ENCODE measurements at regions not wholly inside any gene's neighbourhood (a gene's known extent, or its start where the extent isn't known, plus 50 kb on each side); places are given as distances from the start of the nearest gene placed in this dataset.

GRCh38 chr11:81819462-81819861 is 914.2 kb downstream of the FAM181B start:
- no peaks in the 10 kb centered on the region for H3K79me2 ChIP-seq (ENCODE audit: insufficient read depth, low read length)
- H3K9ac ChIP-seq (ENCODE audit: insufficient read depth, low read depth, low read length) = no peak overlapping the region
- no peak overlapping the region for H2AFZ ChIP-seq (ENCODE audit: low read length)
- no peaks in the 10 kb centered on the region for H3K36me3 ChIP-seq (replicated peaks in 1 of 2; ENCODE audit: control insufficient read depth in 1 of 2, insufficient read depth in 2 of 2, low read length in 2 of 2)
- no peak overlapping the region for H3K4me3 ChIP-seq (replicated peaks in 1 of 3; ENCODE audit: insufficient read depth in 1 of 3, low read depth in 2 of 3, low read length in 3 of 3)
- BruUV-seq (replicated peaks) = no TSS peak
- intact Hi-C loops (cut with micrococcal nuclease; ENCODE audit: unreplicated experiment) = no loop called here
- ATAC-seq (no peak), FAIRE-seq (no peak), DNase-seq (ENCODE audit: low spot score) (no peak)
- H3K9me3 ChIP-seq (ENCODE audit: low read length) = no peaks in the 10 kb centered on the region
- H3K27ac ChIP-seq (ENCODE audit: extremely low read length, insufficient read depth, low read length) = no peak overlapping the region
- CTCF ChIA-PET (ENCODE audit: low intra/inter-chr PET ratio, low total read pairs) = no interaction called here
- no peak overlapping the region for H3K4me2 ChIP-seq (ENCODE audit: low read depth, low read length)
- no peaks in the 10 kb centered on the region for H3K4me1 ChIP-seq (ENCODE audit: insufficient read depth, low read length)
- POLR2A ChIA-PET = no interaction called here
- in situ Hi-C loops (cut with HindIII; ENCODE audit: extremely low pct_ligation_motif_present, low pct_unique_long_range_greater_than_20kb) = no loop called here
- TF ChIP-seq MAFF (IDR thresholded peaks at IDR 0.05; ENCODE audit: low read depth, low read length) (peak; percentile 85), ZFYVE20 (CRISPR knock-in tag; IDR thresholded peaks at IDR 0.05; ENCODE audit: borderline replicate concordance, low read depth) (no peak), PHF8 (CRISPR knock-in tag; IDR thresholded peaks at IDR 0.05) (no peak), MAFK (conservative IDR thresholded peaks at IDR 0.05 in 1 of 2, IDR thresholded peaks at IDR 0.05 in 1 of 2; ENCODE audit: low read length in 2 of 2) (peak; percentile 79 to 93), ELF3 (CRISPR knock-in tag; IDR thresholded peaks at IDR 0.05) (no peak), ZFP1 (CRISPR knock-in tag; IDR thresholded peaks at IDR 0.05) (no peak)
- H3K27me3 ChIP-seq (ENCODE audit: control insufficient read depth in 1 of 2, insufficient read depth in 2 of 2, low read length in 2 of 2) = no peaks in the 10 kb centered on the region; a peak in 1 of 5 replicates
- no peaks in the 10 kb centered on the region for H4K20me1 ChIP-seq (ENCODE audit: insufficient read depth, low read length)
- 49% methylated on average over 2 of the region's 2 CpGs for WGBS (ENCODE audit: low lambda C conversion rate)

GRCh38 chr11:81804858-81805257 is 928.8 kb downstream of the FAM181B start:
- no peak overlapping the region for H3K4me2 ChIP-seq (ENCODE audit: low read depth, low read length)
- FAIRE-seq = no peak
- H3K36me3 ChIP-seq (replicated peaks in 1 of 2; ENCODE audit: control insufficient read depth in 1 of 2, insufficient read depth in 2 of 2, low read length in 2 of 2) = no peaks in the 10 kb centered on the region
- no peaks in the 10 kb centered on the region for H4K20me1 ChIP-seq (ENCODE audit: insufficient read depth, low read length)
- DNase-seq (ENCODE audit: low spot score) = no peak
- H3K4me3 ChIP-seq (replicated peaks in 1 of 3; ENCODE audit: insufficient read depth in 1 of 3, low read depth in 2 of 3, low read length in 3 of 3) = no peak overlapping the region
- POLR2A ChIA-PET = no interaction called here
- H3K27ac ChIP-seq (ENCODE audit: extremely low read length, insufficient read depth, low read length) = no peak overlapping the region
- no peak overlapping the region for H2AFZ ChIP-seq (ENCODE audit: low read length)
- no peaks in the 10 kb centered on the region for H3K4me1 ChIP-seq (ENCODE audit: insufficient read depth, low read length)
- in situ Hi-C loops (cut with HindIII; ENCODE audit: extremely low pct_ligation_motif_present, low pct_unique_long_range_greater_than_20kb) = no loop called here
- no peaks in the 10 kb centered on the region for H3K27me3 ChIP-seq (ENCODE audit: control insufficient read depth in 1 of 2, insufficient read depth in 2 of 2, low read length in 2 of 2)
- no TSS peak for BruUV-seq (replicated peaks)
- H3K9me3 ChIP-seq (ENCODE audit: low read length) = no peaks in the 10 kb centered on the region
- H3K79me2 ChIP-seq (ENCODE audit: insufficient read depth, low read length) = no peaks in the 10 kb centered on the region
- WGBS (ENCODE audit: low lambda C conversion rate) = 0% methylated on average over 1 of the region's 1 CpG
- TF ChIP-seq ZNF572 (CRISPR knock-in tag; IDR thresholded peaks at IDR 0.05) (no peak), ARNT (IDR thresholded peaks at IDR 0.05) (no peak), ZNF605 (CRISPR knock-in tag; IDR thresholded peaks at IDR 0.05) (no peak), E2F5 (CRISPR knock-in tag; conservative IDR thresholded peaks at IDR 0.05) (no peak), MED13 (CRISPR knock-in tag; IDR thresholded peaks at IDR 0.05) (no peak), ZSCAN30 (CRISPR knock-in tag; IDR thresholded peaks at IDR 0.05) (no peak), ZNF296 (CRISPR knock-in tag; conservative IDR thresholded peaks at IDR 0.05) (no peak), BORCS8-MEF2B (CRISPR knock-in tag; IDR thresholded peaks at IDR 0.05) (no peak)
- TF ChIP-seq, protein P1, sequence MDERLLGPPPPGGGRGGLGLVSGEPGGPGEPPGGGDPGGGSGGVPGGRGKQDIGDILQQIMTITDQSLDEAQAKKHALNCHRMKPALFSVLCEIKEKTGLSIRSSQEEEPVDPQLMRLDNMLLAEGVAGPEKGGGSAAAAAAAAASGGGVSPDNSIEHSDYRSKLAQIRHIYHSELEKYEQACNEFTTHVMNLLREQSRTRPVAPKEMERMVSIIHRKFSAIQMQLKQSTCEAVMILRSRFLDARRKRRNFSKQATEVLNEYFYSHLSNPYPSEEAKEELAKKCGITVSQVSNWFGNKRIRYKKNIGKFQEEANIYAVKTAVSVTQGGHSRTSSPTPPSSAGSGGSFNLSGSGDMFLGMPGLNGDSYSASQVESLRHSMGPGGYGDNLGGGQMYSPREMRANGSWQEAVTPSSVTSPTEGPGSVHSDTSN (CRISPR knock-in tag; IDR thresholded peaks at IDR 0.05) = no peak
- intact Hi-C loops (cut with micrococcal nuclease; ENCODE audit: unreplicated experiment) = no loop called here
- no peak for ATAC-seq
- no peak overlapping the region for H3K9ac ChIP-seq (ENCODE audit: insufficient read depth, low read depth, low read length)
- CTCF ChIA-PET (ENCODE audit: low intra/inter-chr PET ratio, low total read pairs) = no interaction called here
